ENCODE measurements at regions not wholly inside any gene's neighbourhood (a gene's known extent, or its start where the extent isn't known, plus 50 kb on each side); places are given as distances from the start of the nearest gene placed in this dataset.

DNA sequence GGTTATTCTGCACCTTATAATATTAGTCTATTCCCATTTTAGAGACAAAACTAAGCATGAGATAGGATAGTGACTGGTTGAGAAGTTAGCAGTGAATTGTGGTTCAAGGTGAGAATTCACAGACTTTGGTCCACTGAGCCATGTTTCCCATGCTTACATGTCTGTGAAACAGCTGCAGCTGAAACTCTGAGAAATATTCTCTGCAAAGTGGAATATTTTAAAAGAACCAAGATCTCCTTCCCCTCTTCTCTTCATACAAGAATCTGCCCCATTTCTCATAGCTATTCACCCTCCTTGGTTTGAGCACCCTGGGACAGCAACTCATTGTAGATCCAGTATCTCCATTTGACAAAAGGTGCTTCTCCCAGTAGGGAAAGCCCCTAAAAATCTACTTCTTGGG is 70.2 kb upstream of the TMEM170B start:
- TF ChIP-seq POLR2A (IDR thresholded peaks at IDR 0.05; ENCODE audit: low read depth, low read length): no peak
- TF ChIP-seq TAF1 (IDR thresholded peaks at IDR 0.05; ENCODE audit: borderline replicate concordance, low read depth, low read length): no peak
- TF ChIP-seq POLR2AphosphoS5 (IDR thresholded peaks at IDR 0.05; ENCODE audit: low read depth, low read length): no peak
